Muscle of arm (tissue), 1 donor: ENCODE measurements at regions not wholly inside any gene's neighbourhood (a gene's known extent, or its start where the extent isn't known, plus 50 kb on each side); places are given as distances from the start of the nearest gene placed in this dataset.

Source experiments
- DNase-seq: peaks from one replicate; pipeline ENCODE4 v3.0.0-alpha.2; 2013

GRCh38 chr7:68433462-68434070, 1164.7 kb upstream of the AUTS2 start:
- no peak for DNase-seq

DNA sequence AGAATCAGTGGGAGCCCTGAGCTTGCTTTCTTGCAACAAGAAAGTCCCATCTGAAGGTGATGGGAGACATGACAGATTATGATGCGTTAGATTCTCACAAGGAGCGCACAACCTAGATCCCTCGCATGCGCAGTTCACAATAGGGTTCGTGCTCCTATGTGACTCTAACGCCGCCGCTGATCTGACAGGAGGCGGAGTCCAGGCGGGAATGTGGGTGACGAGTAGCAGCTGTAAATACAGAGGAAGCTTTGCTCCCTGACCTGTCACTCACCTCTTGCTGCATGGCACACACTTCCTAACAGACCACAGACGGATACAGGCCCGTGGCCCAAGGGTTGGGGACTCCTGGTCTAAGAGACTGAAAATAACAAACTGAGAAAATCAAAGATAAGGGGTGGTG, 1163.4 kb upstream of the AUTS2 start:
- DNase-seq: no peak

GRCh38 chr7:68438016-68438415, 1160.3 kb upstream of the AUTS2 start:
- DNase-seq: no peak

DNA sequence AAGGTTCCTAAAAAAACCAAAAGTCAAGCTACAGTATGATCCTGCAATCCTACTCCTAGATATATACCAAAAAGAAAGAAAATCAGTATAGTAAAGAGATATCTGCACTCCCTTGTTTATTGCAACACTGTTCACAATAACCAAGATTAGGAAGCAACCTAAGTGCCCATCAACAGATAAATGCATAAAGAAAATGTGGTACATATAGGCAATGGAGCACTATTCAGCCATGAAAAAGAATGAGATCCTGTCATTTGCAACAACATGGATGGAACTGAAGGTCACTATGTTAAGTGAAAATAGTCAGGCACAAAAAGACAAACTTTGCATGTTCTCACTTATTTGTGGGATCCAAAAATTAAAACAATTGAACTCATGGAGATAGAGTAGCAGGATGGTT, 1159.5 kb upstream of the AUTS2 start:
- no peak for DNase-seq

GRCh38 chr7:68439897-68440296, 1158.4 kb upstream of the AUTS2 start:
- DNase-seq: no peak

DNA sequence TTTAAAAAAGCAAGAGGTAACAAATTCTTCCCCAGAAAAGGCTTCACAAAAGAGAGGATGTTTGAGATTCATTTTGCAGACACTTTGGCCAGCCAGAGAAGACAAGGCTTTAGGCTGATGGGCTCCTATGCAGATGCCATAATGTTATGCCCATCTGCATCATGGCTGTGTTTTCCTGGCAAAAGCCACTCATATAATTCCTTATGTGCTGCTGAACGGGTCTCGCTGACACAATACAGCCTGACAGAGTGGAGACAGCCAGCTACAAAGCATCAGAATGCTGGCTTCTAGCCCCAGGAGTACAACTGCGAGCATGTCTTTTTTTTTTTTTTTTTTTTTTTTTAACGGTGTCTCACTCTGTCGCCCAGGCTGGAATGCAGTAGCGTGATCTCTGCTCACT, 1157.4 kb upstream of the AUTS2 start:
- no peak for DNase-seq

DNA sequence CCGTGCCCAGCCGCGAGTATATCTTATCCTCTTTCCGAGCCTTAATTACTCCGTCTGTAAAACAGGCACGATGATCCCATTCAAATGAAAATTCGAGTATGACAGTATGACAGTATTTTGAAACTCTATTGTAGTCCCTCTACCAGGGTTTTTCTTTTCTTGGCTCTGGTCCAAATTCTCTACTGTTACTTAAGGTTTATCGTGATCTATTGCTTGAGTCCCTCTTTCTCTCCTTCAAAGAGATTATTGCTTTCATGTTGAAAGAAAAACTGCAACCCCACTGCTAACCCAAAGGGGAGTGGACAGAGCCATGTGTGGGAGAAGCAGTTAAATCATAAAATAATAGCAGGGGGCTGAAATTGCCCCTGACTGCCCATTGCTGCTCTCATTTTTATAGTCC, 1156.6 kb upstream of the AUTS2 start:
- no peak for DNase-seq

- DNase-seq: no peak
Measured at GRCh38 chr7:68442931-68443631, 1155.2 kb upstream of the AUTS2 start.

DNA sequence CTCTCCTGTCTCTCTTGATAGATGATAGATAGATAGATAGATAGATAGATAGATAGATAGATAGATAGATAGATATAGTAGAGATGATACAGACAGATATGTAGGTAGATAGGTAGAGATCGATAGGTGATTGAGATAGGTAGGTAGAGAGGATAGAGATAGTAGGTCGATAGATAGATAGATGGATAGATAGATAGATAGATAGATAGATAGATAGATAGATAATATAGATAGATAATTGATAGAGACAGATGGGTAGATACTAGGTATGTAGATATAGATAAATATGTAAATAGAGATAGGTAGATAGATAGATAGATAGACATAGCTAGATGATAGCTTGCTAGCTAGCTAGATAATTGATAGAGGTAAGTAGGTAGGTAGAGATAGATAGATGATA, 1154.2 kb upstream of the AUTS2 start:
- DNase-seq: no peak

DNA sequence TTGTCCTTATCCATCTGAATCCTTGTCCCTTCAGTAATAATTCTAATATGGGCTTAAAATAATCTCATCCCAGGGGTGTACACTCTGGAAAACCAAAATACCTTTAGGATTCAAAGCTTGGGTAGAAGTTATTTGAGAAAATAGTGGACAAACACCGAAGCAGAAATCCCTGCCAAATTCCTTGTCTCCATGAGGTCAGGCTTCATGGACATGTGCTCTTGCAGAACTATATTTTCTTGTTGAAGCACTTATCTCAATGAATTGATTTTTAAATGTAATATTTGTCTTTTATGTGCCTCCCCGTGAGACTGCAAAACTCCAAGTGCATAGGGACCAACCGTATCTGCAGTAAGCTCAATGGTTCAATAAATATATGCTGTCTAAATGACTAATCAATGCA, 1153.3 kb upstream of the AUTS2 start:
- no peak for DNase-seq

DNA sequence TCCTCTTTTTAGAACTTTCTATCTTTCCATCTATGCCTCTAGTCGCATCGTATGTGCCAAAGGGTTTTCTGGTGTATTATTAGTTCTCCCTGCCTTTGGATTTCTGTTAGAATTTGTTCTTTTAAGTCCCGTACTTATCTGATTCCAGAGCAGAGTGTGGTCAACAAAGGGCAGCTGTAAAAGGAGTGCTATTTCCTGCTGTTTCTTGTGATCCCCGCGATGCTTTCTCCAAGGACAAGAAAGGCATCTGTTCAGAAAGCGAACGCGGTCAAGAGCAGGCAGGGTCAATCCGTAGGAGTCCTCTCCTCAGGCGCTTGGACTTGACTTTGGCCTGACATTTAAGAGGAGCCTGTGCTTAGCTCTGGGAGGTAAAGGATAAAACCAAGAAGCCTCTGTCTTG, 1152.1 kb upstream of the AUTS2 start:
- no peak for DNase-seq

- no peak for DNase-seq
Measured at GRCh38 chr7:68449099-68449498, 1149.2 kb upstream of the AUTS2 start.

- no peak for DNase-seq
Measured at GRCh38 chr7:68449816-68450215, 1148.5 kb upstream of the AUTS2 start.

GRCh38 chr7:68454931-68455330, 1143.3 kb upstream of the AUTS2 start:
- no peak for DNase-seq

DNA sequence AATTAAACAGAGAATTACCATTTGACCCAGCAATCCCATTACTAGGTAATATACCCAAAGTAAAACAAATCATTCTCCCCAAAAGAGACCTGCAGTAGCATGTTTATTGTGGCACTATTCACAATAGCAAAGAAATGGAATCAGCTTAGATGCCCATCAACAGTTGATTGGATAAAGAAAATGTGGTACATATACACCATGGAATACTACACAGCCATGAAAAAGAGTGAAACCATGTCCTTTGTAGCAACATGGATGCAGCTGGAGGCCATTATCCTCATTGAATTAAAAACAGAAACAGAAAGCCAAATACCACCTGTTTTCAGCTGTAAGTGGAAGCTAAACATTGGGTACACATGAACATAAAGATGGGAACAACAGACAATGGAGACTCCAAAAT, 1141.8 kb upstream of the AUTS2 start:
- no peak for DNase-seq

GRCh38 chr7:68457481-68457880, 1140.8 kb upstream of the AUTS2 start:
- DNase-seq: no peak

GRCh38 chr7:68458010-68458908, 1140.0 kb upstream of the AUTS2 start:
- no peak for DNase-seq

DNA sequence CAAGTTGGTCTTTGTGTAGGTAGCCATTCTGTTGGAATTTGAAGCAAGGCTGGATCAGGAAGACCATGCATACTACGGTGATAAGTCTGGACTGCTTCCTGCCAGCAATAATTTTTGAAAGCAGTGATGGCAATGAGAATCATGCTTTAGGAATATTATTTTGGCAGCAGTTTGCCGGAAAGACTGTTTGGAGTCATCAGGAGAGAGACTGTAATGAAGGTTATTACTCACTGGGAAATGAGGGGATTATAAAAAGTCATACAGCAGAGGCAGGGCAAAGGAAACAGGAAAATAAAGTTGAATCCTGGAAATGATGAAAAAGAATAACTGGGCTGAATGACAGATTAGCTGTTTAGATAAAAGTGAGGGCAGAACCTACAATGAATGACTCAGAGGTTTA, 1136.8 kb upstream of the AUTS2 start:
- DNase-seq: no peak

GRCh38 chr7:68470836-68471435, 1127.3 kb upstream of the AUTS2 start:
- no peak for DNase-seq

DNA sequence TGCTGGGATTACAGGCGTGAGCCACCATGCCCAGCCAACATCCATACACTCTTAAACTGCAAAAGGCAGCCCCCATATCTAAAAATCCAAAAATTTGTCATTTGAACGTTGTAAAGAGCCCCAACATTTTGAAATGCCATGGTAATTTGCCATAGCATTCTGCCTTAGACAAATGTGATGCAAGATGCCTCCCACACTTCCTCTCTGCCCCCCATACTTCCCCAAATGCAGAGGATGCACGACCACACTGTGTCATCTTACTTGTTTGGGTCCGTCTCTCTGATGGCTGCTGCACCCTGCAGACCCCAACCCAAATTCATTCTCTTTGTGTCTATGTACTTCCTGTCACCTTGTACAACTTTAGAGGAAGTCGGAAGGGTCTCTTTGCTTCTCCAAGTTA, 1125.6 kb upstream of the AUTS2 start:
- no peak for DNase-seq

DNA sequence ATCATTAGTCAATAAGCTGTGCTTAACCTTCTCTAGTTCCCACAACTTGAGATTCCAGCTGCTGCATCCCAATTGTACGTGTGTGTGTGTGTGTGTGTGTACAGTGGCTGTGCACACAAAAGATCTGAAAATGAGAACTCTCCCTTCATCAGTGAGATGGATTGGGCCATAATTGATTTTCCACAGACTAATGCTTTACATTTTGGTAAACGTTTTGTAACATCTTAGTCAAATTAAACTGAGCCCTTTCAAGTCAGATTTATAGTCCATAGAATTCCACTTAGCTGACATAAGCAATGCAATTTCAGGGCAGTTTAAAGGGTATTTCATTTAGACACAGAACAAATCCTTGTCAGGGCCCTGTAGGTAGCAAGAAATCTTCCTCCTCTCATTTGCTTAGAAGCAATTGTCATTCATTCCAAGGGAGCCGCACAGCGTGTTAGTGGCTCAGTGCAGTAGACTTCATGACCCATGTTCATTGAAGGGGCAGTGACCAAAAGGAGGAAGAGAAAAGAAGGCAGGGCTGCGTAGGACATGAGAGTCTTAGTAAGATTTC, 1123.5 kb upstream of the AUTS2 start:
- no peak for DNase-seq

GRCh38 chr7:68476966-68477365, 1121.3 kb upstream of the AUTS2 start:
- no peak for DNase-seq
